ENCODE measurements at regions not wholly inside any gene's neighbourhood (a gene's known extent, or its start where the extent isn't known, plus 50 kb on each side); places are given as distances from the start of the nearest gene placed in this dataset.
A peak's percentile ranks its signal among the peaks of the same experiment; 100 is the strongest.

DNA sequence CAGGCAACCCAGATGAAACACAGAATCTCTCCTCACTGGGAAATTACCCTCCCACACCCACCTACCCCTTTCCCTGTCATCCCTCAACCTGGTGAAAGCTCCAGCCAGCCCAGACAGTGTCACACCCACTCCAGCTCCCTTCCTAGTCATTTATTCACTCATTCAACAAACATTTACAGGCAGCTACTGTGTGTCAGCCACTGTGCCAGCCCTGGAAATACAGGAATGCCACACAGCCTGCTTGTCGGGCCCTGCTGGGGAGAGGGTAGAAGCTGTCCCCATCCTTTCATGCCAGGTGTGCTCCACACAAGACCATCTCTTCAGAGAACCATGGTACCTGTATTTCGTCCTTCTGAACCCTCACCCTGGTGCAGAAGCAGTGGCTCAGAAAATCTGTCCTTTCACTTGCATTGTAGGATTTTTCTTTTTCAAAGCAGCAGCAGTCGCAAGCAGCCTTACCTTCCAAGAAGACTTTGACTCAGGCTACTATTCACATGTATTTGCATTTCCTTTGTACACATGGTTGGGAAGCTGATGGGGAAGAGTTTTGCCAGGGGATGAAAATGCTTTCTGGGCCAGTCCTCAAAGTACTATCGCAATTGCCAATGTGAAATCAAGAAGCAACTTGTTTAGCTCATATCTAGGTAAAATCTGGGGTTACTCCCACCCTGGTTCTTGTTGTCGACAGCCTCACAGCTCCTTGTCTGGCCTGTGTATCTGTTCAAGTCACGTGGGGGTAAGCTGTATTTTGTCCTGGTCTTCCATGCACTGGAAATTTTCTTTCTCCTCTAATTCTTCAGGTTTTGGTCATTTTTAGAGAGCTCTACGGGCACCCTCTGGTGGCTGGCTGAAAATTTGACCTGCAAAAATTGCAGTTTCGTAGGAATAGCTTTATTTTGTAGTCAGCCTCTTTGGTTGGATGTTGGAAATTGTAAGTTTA lies 147.4 kb upstream of the EGLN3 start (continued):
- TF ChIP-seq, protein P1, sequence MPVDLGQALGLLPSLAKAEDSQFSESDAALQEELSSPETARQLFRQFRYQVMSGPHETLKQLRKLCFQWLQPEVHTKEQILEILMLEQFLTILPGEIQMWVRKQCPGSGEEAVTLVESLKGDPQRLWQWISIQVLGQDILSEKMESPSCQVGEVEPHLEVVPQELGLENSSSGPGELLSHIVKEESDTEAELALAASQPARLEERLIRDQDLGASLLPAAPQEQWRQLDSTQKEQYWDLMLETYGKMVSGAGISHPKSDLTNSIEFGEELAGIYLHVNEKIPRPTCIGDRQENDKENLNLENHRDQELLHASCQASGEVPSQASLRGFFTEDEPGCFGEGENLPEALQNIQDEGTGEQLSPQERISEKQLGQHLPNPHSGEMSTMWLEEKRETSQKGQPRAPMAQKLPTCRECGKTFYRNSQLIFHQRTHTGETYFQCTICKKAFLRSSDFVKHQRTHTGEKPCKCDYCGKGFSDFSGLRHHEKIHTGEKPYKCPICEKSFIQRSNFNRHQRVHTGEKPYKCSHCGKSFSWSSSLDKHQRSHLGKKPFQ (CRISPR knock-in tag; IDR thresholded peaks at IDR 0.05; ENCODE audit: insufficient replicate concordance), result no peak
- no peak for TF ChIP-seq ZNF564 (CRISPR knock-in tag; IDR thresholded peaks at IDR 0.05)
- TF ChIP-seq ARHGAP35 (CRISPR knock-in tag; IDR thresholded peaks at IDR 0.05; ENCODE audit: borderline replicate concordance), result no peak
- TF ChIP-seq, protein P2, sequence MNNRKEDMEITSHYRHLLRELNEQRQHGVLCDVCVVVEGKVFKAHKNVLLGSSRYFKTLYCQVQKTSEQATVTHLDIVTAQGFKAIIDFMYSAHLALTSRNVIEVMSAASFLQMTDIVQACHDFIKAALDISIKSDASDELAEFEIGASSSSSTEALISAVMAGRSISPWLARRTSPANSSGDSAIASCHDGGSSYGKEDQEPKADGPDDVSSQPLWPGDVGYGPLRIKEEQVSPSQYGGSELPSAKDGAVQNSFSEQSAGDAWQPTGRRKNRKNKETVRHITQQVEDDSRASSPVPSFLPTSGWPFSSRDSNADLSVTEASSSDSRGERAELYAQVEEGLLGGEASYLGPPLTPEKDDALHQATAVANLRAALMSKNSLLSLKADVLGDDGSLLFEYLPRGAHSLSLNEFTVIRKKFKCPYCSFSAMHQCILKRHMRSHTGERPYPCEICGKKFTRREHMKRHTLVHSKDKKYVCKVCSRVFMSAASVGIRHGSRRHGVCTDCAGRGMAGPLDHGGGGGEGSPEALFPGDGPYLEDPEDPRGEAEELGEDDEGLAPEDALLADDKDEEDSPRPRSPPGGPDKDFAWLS (CRISPR knock-in tag; IDR thresholded peaks at IDR 0.05; ENCODE audit: borderline replicate concordance), result 0 out of 2 replicates have a peak, but pooled peaks have one; percentile 58
- TF ChIP-seq KLF16 (CRISPR knock-in tag; IDR thresholded peaks at IDR 0.05), result 0 out of 4 replicates have a peak, but pooled peaks of 1 of the 2 experiments have one; percentile 37
- 0 out of 2 replicates have a peak, but pooled peaks have one; percentile 11 for TF ChIP-seq ZNF205 (CRISPR knock-in tag; IDR thresholded peaks at IDR 0.05)
- TF ChIP-seq, protein P3, sequence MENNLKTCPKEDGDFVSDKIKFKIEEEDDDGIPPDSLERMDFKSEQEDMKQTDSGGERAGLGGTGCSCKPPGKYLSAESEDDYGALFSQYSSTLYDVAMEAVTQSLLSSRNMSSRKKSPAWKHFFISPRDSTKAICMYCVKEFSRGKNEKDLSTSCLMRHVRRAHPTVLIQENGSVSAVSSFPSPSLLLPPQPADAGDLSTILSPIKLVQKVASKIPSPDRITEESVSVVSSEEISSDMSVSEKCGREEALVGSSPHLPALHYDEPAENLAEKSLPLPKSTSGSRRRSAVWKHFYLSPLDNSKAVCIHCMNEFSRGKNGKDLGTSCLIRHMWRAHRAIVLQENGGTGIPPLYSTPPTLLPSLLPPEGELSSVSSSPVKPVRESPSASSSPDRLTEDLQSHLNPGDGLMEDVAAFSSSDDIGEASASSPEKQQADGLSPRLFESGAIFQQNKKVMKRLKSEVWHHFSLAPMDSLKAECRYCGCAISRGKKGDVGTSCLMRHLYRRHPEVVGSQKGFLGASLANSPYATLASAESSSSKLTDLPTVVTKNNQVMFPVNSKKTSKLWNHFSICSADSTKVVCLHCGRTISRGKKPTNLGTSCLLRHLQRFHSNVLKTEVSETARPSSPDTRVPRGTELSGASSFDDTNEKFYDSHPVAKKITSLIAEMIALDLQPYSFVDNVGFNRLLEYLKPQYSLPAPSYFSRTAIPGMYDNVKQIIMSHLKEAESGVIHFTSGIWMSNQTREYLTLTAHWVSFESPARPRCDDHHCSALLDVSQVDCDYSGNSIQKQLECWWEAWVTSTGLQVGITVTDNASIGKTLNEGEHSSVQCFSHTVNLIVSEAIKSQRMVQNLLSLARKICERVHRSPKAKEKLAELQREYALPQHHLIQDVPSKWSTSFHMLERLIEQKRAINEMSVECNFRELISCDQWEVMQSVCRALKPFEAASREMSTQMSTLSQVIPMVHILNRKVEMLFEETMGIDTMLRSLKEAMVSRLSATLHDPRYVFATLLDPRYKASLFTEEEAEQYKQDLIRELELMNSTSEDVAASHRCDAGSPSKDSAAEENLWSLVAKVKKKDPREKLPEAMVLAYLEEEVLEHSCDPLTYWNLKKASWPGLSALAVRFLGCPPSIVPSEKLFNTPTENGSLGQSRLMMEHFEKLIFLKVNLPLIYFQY (CRISPR knock-in tag; IDR thresholded peaks at IDR 0.05; ENCODE audit: borderline replicate concordance), result no peak
- TF ChIP-seq, protein P4, sequence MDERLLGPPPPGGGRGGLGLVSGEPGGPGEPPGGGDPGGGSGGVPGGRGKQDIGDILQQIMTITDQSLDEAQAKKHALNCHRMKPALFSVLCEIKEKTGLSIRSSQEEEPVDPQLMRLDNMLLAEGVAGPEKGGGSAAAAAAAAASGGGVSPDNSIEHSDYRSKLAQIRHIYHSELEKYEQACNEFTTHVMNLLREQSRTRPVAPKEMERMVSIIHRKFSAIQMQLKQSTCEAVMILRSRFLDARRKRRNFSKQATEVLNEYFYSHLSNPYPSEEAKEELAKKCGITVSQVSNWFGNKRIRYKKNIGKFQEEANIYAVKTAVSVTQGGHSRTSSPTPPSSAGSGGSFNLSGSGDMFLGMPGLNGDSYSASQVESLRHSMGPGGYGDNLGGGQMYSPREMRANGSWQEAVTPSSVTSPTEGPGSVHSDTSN (CRISPR knock-in tag; IDR thresholded peaks at IDR 0.05), result no peak
- TF ChIP-seq, protein P5, sequence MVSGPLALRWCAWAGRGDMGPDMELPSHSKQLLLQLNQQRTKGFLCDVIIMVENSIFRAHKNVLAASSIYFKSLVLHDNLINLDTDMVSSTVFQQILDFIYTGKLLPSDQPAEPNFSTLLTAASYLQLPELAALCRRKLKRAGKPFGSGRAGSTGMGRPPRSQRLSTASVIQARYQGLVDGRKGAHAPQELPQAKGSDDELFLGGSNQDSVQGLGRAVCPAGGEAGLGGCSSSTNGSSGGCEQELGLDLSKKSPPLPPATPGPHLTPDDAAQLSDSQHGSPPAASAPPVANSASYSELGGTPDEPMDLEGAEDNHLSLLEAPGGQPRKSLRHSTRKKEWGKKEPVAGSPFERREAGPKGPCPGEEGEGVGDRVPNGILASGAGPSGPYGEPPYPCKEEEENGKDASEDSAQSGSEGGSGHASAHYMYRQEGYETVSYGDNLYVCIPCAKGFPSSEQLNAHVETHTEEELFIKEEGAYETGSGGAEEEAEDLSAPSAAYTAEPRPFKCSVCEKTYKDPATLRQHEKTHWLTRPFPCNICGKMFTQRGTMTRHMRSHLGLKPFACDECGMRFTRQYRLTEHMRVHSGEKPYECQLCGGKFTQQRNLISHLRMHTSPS (CRISPR knock-in tag; IDR thresholded peaks at IDR 0.05; ENCODE audit: low read depth), result no peak
- TF ChIP-seq TCF7L2 (IDR thresholded peaks at IDR 0.05; ENCODE audit: low read depth, low read length), result no peak
- TF ChIP-seq, protein P6, sequence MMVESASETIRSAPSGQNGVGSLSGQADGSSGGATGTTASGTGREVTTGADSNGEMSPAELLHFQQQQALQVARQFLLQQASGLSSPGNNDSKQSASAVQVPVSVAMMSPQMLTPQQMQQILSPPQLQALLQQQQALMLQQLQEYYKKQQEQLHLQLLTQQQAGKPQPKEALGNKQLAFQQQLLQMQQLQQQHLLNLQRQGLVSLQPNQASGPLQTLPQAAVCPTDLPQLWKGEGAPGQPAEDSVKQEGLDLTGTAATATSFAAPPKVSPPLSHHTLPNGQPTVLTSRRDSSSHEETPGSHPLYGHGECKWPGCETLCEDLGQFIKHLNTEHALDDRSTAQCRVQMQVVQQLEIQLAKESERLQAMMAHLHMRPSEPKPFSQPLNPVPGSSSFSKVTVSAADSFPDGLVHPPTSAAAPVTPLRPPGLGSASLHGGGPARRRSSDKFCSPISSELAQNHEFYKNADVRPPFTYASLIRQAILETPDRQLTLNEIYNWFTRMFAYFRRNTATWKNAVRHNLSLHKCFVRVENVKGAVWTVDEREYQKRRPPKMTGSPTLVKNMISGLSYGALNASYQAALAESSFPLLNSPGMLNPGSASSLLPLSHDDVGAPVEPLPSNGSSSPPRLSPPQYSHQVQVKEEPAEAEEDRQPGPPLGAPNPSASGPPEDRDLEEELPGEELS (CRISPR knock-in tag; IDR thresholded peaks at IDR 0.05), result no peak
- 0 out of 2 replicates have a peak, but pooled peaks have one; percentile 38 for TF ChIP-seq GATAD2A (CRISPR knock-in tag; IDR thresholded peaks at IDR 0.05)
- TF ChIP-seq SP1 (IDR thresholded peaks at IDR 0.05), result no peak
- no peak for TF ChIP-seq SP1 (CRISPR knock-in tag; IDR thresholded peaks at IDR 0.05)

Data from HepG2 (cell line).